ENCODE measurements at regions not wholly inside any gene's neighbourhood (a gene's known extent, or its start where the extent isn't known, plus 50 kb on each side); places are given as distances from the start of the nearest gene placed in this dataset.

DNA sequence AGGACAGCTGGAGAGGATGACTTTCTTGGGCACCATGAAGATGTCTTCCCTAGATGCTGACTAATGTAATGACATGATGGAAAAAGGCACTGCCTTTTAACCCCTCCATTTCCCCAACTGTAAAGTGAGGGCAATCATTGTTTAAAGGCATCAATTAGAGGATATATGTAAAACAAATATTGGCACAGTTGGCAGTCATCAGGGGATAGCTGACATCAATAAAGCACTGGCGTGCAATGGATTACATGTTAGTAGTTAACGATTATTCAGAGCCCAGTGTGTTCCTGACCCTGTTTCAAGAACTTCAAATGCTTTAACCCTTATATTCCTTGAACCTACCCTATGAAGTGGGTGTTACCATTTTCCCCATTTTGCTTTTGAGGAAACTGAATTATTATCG lies 100.7 kb downstream of the TMEM114 start:
- no peak overlapping the region for H3K4me3 ChIP-seq (ENCODE audit: low read depth, low read length)
- ChIA-PET POLR2A (no interaction called here), CTCF (no interaction called here)
- no peak for DNase-seq (ENCODE audit: low read depth, low spot score)
- TF ChIP-seq, protein P1, sequence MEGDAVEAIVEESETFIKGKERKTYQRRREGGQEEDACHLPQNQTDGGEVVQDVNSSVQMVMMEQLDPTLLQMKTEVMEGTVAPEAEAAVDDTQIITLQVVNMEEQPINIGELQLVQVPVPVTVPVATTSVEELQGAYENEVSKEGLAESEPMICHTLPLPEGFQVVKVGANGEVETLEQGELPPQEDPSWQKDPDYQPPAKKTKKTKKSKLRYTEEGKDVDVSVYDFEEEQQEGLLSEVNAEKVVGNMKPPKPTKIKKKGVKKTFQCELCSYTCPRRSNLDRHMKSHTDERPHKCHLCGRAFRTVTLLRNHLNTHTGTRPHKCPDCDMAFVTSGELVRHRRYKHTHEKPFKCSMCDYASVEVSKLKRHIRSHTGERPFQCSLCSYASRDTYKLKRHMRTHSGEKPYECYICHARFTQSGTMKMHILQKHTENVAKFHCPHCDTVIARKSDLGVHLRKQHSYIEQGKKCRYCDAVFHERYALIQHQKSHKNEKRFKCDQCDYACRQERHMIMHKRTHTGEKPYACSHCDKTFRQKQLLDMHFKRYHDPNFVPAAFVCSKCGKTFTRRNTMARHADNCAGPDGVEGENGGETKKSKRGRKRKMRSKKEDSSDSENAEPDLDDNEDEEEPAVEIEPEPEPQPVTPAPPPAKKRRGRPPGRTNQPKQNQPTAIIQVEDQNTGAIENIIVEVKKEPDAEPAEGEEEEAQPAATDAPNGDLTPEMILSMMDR (IDR thresholded peaks at IDR 0.05; ENCODE audit: insufficient read depth, low read length, missing control alignments): no peak

DNA sequence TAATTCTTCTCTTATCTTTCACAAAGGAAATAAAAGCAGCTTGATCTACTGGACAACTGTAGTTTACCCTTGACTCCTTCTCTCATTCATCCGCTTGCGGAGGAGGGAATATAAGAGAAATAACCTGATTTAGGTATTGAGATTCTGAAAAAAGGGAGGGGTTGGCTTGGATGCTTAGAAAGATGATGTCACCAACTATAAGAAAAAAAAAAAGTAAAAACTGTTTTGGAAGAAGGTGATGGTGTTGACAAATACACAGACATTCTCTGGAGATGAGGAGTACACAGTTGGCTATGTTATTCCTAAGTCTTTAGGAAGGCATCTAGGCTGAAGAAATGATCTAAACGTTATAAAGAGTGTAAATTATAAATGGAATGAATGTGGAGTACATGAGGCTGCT lies 103.3 kb downstream of the TMEM114 start:
- CTCF ChIA-PET: no interaction called here
- no peak overlapping the region for H3K4me3 ChIP-seq (ENCODE audit: low read depth, low read length)
- TF ChIP-seq, protein P1 (IDR thresholded peaks at IDR 0.05; ENCODE audit: insufficient read depth, low read length, missing control alignments): no peak
- no peak for DNase-seq (ENCODE audit: low read depth, low spot score)
- POLR2A ChIA-PET: no interaction called here

DNA sequence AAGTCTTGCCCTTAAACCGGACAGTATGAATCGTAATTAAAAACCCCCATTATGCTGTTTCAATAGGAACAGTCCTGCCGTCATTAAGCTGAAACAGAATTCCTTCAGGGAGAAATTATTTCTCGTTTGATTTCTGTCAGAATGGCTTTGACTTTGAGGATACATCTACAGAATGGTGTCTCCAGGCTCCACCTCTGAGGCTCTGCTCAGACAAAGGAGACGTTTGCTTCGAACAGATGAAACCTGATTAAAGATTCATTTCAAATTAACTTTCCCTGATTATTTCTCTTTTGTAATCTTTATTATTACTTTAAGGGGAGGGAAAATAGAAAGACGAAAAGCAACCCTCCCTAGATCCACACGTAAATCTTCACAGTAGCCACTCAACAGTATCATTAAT lies 106.9 kb downstream of the TMEM114 start:
- no peak for DNase-seq (ENCODE audit: low read depth, low spot score)
- CTCF ChIA-PET: no interaction called here
- TF ChIP-seq, protein P1 (IDR thresholded peaks at IDR 0.05; ENCODE audit: insufficient read depth, low read length, missing control alignments): no peak
- POLR2A ChIA-PET: no interaction called here
- H3K4me3 ChIP-seq (ENCODE audit: low read depth, low read length): no peak overlapping the region

DNA sequence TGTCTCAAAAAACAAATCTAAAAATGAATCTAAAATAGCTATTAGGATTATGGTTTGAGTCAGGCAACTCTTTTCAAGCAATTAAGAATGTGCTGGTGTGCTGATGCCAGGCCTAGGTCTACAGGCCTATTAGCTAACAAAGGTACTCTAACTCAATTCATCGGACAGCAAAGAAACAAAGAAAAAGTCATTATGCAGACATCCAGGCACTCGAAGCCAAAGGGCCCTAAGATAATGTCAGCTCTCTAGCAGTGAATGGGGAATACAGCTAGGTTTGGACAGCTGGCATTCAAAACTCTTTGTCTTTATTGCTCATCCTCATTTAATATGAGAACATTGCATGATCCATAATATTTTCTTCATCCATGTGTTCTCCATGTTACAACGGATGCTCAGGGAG lies 108.5 kb downstream of the TMEM114 start:
- ChIA-PET POLR2A (no interaction called here), CTCF (no interaction called here)
- TF ChIP-seq, protein P1 (IDR thresholded peaks at IDR 0.05; ENCODE audit: insufficient read depth, low read length, missing control alignments): no peak
- DNase-seq (ENCODE audit: low read depth, low spot score): no peak
- H3K4me3 ChIP-seq (ENCODE audit: low read depth, low read length): no peak overlapping the region

DNA sequence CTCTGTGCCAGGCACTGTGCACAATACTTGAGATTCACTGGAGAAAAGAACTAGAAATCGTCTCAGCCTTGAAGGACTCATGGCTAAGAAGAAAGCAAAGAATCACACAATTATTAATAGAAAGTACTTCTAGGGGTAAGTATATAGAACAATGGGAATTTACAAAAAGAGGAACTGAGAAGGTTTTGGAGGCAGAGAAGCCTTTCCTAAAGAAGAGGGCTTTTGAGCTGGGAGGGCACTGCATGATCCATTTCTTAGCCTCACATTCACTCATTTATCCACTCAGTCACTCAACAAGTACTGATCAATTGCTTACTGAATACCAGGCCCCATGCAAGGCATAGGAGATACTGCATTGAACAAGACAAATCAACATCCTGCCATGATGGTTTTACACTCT lies 113.5 kb downstream of the TMEM114 start:
- ChIA-PET CTCF (no interaction called here), POLR2A (no interaction called here)
- H3K4me3 ChIP-seq (ENCODE audit: low read depth, low read length): no peak overlapping the region
- DNase-seq (ENCODE audit: low read depth, low spot score): no peak
- TF ChIP-seq, protein P1 (IDR thresholded peaks at IDR 0.05; ENCODE audit: insufficient read depth, low read length, missing control alignments): no peak

DNA sequence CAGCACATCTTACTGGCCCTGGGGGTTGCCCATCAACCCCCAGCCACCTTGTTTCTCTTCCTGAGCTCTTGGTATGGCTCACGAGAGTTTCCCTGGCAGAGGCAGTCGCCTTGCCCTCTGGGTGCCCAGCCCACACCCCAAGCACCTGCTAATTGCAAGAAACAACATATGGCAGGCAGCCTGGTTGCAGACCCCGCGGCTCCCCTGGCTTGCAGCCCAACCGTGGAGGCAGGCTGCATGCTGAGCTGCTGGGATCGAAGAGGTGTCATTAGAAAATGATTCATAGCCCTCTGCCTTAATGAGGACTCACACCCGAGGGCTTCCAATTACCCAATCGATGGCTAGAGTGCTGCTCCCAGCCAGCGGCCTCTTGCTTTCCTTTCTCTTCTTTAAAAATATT lies 115.7 kb downstream of the TMEM114 start:
- ChIA-PET POLR2A (no interaction called here), CTCF (no interaction called here)
- no peak for DNase-seq (ENCODE audit: low read depth, low spot score)
- no peak overlapping the region for H3K4me3 ChIP-seq (ENCODE audit: low read depth, low read length)
- TF ChIP-seq, protein P1 (IDR thresholded peaks at IDR 0.05; ENCODE audit: insufficient read depth, low read length, missing control alignments): no peak

All from AG04449 (cell line).